Gastroesophageal sphincter (tissue), 3 donors: ENCODE measurements at regions not wholly inside any gene's neighbourhood (a gene's known extent, or its start where the extent isn't known, plus 50 kb on each side); places are given as distances from the start of the nearest gene placed in this dataset.

Source experiments
- EP300 ChIP-seq: sonication (generic); formaldehyde crosslinking; IDR thresholded peaks from one replicate; pipeline ENCODE4 v1.6.1; 2017; ENCODE audit warnings: antibody characterized with exemption, mild to moderate bottlenecking
- POLR2AphosphoS5 ChIP-seq: sonication (generic); formaldehyde crosslinking; IDR thresholded peaks from one replicate; pipeline ENCODE4 v1.6.1; 2017; ENCODE audit warnings: antibody characterized with exemption
- TF ChIP-seq, protein P1 (sequence below), 4 experiments: fragments of 200-600 bp in 2 of 4; fragments of 450-650 bp in 2 of 4; sonication (generic) in 1 of 4; IDR thresholded peaks; one replicate each; pipeline ENCODE4 v1.5.1; 2017 to 2019; ENCODE audit warnings: antibody characterized with exemption in 4 of 4, mild to moderate bottlenecking in 2 of 4, moderate library complexity in 2 of 4

GRCh38 chr18:79608999-79609461 is 70.6 kb upstream of the CTDP1 start:
- TF ChIP-seq, protein P1, sequence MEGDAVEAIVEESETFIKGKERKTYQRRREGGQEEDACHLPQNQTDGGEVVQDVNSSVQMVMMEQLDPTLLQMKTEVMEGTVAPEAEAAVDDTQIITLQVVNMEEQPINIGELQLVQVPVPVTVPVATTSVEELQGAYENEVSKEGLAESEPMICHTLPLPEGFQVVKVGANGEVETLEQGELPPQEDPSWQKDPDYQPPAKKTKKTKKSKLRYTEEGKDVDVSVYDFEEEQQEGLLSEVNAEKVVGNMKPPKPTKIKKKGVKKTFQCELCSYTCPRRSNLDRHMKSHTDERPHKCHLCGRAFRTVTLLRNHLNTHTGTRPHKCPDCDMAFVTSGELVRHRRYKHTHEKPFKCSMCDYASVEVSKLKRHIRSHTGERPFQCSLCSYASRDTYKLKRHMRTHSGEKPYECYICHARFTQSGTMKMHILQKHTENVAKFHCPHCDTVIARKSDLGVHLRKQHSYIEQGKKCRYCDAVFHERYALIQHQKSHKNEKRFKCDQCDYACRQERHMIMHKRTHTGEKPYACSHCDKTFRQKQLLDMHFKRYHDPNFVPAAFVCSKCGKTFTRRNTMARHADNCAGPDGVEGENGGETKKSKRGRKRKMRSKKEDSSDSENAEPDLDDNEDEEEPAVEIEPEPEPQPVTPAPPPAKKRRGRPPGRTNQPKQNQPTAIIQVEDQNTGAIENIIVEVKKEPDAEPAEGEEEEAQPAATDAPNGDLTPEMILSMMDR (IDR thresholded peaks at IDR 0.05) = no peak
- no peak for TF ChIP-seq EP300
- TF ChIP-seq POLR2AphosphoS5 = no peak
